ENCODE measurements at regions not wholly inside any gene's neighbourhood (a gene's known extent, or its start where the extent isn't known, plus 50 kb on each side); places are given as distances from the start of the nearest gene placed in this dataset.

DNA sequence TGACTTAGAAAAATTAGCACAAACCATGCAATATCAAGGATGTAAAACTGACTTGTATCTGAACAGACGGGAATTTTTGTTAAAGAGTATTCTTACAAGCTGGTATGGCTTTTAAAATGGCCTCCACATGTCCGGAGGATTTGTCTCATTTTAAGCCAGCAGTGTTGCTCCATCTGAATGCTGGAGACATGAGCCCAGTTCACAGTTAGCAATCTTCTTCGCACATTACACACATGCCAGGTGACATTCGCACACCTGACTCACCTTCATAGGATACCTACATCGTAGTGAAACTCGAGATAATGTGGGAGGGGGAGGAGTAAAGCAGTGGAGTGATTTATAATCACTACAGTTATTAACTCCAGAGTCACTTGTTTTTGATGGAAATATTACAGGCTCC, 231.8 kb upstream of the RBBP8 start:
- ChIA-PET CTCF (no interaction called here), POLR2A (ENCODE audit: low non-redundant PET) (no interaction called here)
- intact Hi-C loops (cut with micrococcal nuclease; ENCODE audit: unreplicated experiment): no loop called here
- Histone ChIP-seq H3K4me3 (ENCODE audit: low read depth, low read length, poor library complexity, severe bottlenecking) (no peak overlapping the region), H3K27me3 (replicated peaks; ENCODE audit: insufficient read depth, low read depth, low read length, poor library complexity) (no peaks in the 10 kb centered on the region), H3K9me3 (ENCODE audit: low read depth, low read length, poor library complexity, severe bottlenecking) (no peaks in the 10 kb centered on the region), H3K27ac (ENCODE audit: low read depth, low read length, poor library complexity, severe bottlenecking) (no peak overlapping the region), H3K36me3 (ENCODE audit: insufficient read depth, low read length, poor library complexity, severe bottlenecking) (no peaks in the 10 kb centered on the region), H3K4me1 (ENCODE audit: insufficient read depth, low read length, poor library complexity, severe bottlenecking) (peaks cover 11% of the 10 kb centered on the region)
- BruUV-seq (replicated peaks): no TSS peak
- TF ChIP-seq EZH2 (IDR thresholded peaks at IDR 0.05; ENCODE audit: borderline replicate concordance, low read depth, low read length, poor library complexity, severe bottlenecking): no peak
- TF ChIP-seq, protein P1, sequence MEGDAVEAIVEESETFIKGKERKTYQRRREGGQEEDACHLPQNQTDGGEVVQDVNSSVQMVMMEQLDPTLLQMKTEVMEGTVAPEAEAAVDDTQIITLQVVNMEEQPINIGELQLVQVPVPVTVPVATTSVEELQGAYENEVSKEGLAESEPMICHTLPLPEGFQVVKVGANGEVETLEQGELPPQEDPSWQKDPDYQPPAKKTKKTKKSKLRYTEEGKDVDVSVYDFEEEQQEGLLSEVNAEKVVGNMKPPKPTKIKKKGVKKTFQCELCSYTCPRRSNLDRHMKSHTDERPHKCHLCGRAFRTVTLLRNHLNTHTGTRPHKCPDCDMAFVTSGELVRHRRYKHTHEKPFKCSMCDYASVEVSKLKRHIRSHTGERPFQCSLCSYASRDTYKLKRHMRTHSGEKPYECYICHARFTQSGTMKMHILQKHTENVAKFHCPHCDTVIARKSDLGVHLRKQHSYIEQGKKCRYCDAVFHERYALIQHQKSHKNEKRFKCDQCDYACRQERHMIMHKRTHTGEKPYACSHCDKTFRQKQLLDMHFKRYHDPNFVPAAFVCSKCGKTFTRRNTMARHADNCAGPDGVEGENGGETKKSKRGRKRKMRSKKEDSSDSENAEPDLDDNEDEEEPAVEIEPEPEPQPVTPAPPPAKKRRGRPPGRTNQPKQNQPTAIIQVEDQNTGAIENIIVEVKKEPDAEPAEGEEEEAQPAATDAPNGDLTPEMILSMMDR (conservative IDR thresholded peaks at IDR 0.05; ENCODE audit: low read depth, low read length): no peak
- DNase-seq (ENCODE audit: low spot score): no peak

GRCh38 chr18:22701795-22702194, 231.3 kb upstream of the RBBP8 start:
- Histone ChIP-seq H3K9me3 (ENCODE audit: low read depth, low read length, poor library complexity, severe bottlenecking) (no peaks in the 10 kb centered on the region), H3K36me3 (ENCODE audit: insufficient read depth, low read length, poor library complexity, severe bottlenecking) (no peaks in the 10 kb centered on the region), H3K4me1 (ENCODE audit: insufficient read depth, low read length, poor library complexity, severe bottlenecking) (peaks cover 11% of the 10 kb centered on the region), H3K4me3 (ENCODE audit: low read depth, low read length, poor library complexity, severe bottlenecking) (no peak overlapping the region), H3K27ac (ENCODE audit: low read depth, low read length, poor library complexity, severe bottlenecking) (no peak overlapping the region), H3K27me3 (replicated peaks; ENCODE audit: insufficient read depth, low read depth, low read length, poor library complexity) (no peaks in the 10 kb centered on the region)
- no peak for TF ChIP-seq EZH2 (IDR thresholded peaks at IDR 0.05; ENCODE audit: borderline replicate concordance, low read depth, low read length, poor library complexity, severe bottlenecking)
- TF ChIP-seq, protein P1 (conservative IDR thresholded peaks at IDR 0.05; ENCODE audit: low read depth, low read length): no peak
- no peak for DNase-seq (ENCODE audit: low spot score)
- intact Hi-C loops (cut with micrococcal nuclease; ENCODE audit: unreplicated experiment): no loop called here
- CTCF ChIA-PET: no interaction called here
- POLR2A ChIA-PET (ENCODE audit: low non-redundant PET): no interaction called here
- no TSS peak for BruUV-seq (replicated peaks)

DNA sequence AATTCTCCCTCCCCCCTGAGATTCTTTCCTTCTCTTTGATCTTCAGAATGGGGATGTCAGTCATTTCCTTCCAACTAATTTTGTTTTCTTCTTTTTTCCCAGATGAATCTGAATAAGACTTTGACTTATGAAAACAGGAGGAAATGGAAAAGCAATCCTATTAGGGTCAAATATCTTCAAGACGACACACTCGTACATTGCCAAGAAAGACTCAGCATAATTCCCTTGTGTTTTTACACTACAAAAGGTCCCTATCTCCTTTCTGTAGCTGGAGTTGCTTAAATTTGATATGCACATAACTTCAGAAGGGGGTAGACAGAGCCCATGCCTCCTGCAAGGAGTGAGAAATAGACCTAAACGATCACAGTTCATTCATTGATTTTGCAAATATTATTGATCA, 230.3 kb upstream of the RBBP8 start:
- ChIA-PET CTCF (no interaction called here), POLR2A (ENCODE audit: low non-redundant PET) (no interaction called here)
- TF ChIP-seq, protein P1 (conservative IDR thresholded peaks at IDR 0.05; ENCODE audit: low read depth, low read length): no peak
- TF ChIP-seq EZH2 (IDR thresholded peaks at IDR 0.05; ENCODE audit: borderline replicate concordance, low read depth, low read length, poor library complexity, severe bottlenecking): no peak
- no peak overlapping the region for H3K4me3 ChIP-seq (ENCODE audit: low read depth, low read length, poor library complexity, severe bottlenecking)
- peaks cover 11% of the 10 kb centered on the region for H3K4me1 ChIP-seq (ENCODE audit: insufficient read depth, low read length, poor library complexity, severe bottlenecking)
- intact Hi-C loops (cut with micrococcal nuclease; ENCODE audit: unreplicated experiment): no loop called here
- no peaks in the 10 kb centered on the region for H3K36me3 ChIP-seq (ENCODE audit: insufficient read depth, low read length, poor library complexity, severe bottlenecking)
- no peak overlapping the region for H3K27ac ChIP-seq (ENCODE audit: low read depth, low read length, poor library complexity, severe bottlenecking)
- H3K27me3 ChIP-seq (replicated peaks; ENCODE audit: insufficient read depth, low read depth, low read length, poor library complexity): no peaks in the 10 kb centered on the region
- H3K9me3 ChIP-seq (ENCODE audit: low read depth, low read length, poor library complexity, severe bottlenecking): no peaks in the 10 kb centered on the region
- peak; percentile 48 for DNase-seq (ENCODE audit: low spot score)
- BruUV-seq (replicated peaks): no TSS peak
